HG02885 (cell line): ENCODE measurements at regions not wholly inside any gene's neighbourhood (a gene's known extent, or its start where the extent isn't known, plus 50 kb on each side); places are given as distances from the start of the nearest gene placed in this dataset.

Source experiments
- ATAC-seq: cut with Tn5 transposase; IDR thresholded peaks from one replicate; pipeline ENCODE4 v1.9.1; 2021; ENCODE audit warnings: mild to moderate bottlenecking; ENCODE audit not compliant: unreplicated experiment, poor library complexity

- no peak for ATAC-seq
Measured at GRCh38 chr20:22471156-22471836, 113.1 kb downstream of the FOXA2 start.

- ATAC-seq: no peak
Measured at GRCh38 chr20:22470620-22471026, 113.7 kb downstream of the FOXA2 start.

- ATAC-seq: no peak
Measured at GRCh38 chr20:22466447-22467171, 117.8 kb downstream of the FOXA2 start.

GRCh38 chr20:22465622-22466446 is 118.5 kb downstream of the FOXA2 start:
- ATAC-seq: no peak

GRCh38 chr20:22464312-22465003 is 119.9 kb downstream of the FOXA2 start:
- no peak for ATAC-seq

GRCh38 chr20:22462975-22463914 is 121.1 kb downstream of the FOXA2 start:
- ATAC-seq: no peak

- ATAC-seq: no peak
Measured at GRCh38 chr20:22460803-22461202, 123.6 kb downstream of the FOXA2 start.

GRCh38 chr20:22460231-22460630 is 124.1 kb downstream of the FOXA2 start:
- ATAC-seq: no peak

- ATAC-seq: no peak
Measured at GRCh38 chr20:22459754-22460153, 124.6 kb downstream of the FOXA2 start.

GRCh38 chr20:22456109-22456508 is 128.3 kb downstream of the FOXA2 start:
- no peak for ATAC-seq

GRCh38 chr20:22455259-22455658 is 129.1 kb downstream of the FOXA2 start:
- no peak for ATAC-seq

GRCh38 chr20:22453244-22454080 is 130.9 kb downstream of the FOXA2 start:
- no peak for ATAC-seq

GRCh38 chr20:22452442-22453011 is 131.8 kb downstream of the FOXA2 start:
- ATAC-seq: no peak

- ATAC-seq: no peak
Measured at GRCh38 chr20:22450537-22450936, 133.8 kb downstream of the FOXA2 start.

GRCh38 chr20:22449188-22449973 is 135.0 kb downstream of the FOXA2 start:
- ATAC-seq: no peak

- ATAC-seq: no peak
Measured at GRCh38 chr20:22447447-22447778, 137.0 kb downstream of the FOXA2 start.

GRCh38 chr20:22446613-22447446 is 137.5 kb downstream of the FOXA2 start:
- no peak for ATAC-seq
